K562 (cell line): ENCODE measurements at regions not wholly inside any gene's neighbourhood (a gene's known extent, or its start where the extent isn't known, plus 50 kb on each side); places are given as distances from the start of the nearest gene placed in this dataset.

ENCODE experiments used
- ARID1B ChIP-seq: fragments of 450-650 bp; IDR thresholded peaks from 2 replicates; pipeline ENCODE4 v1.6.1; 2016; ENCODE audit warnings: antibody characterized with exemption, mild to moderate bottlenecking, inconsistent platforms
- BCOR ChIP-seq: fragments of 450-650 bp; IDR thresholded peaks from 2 replicates; pipeline ENCODE4 v1.6.1; 2016
- LEF1 ChIP-seq: fragments of 450-650 bp; IDR thresholded peaks from 2 replicates; pipeline ENCODE4 v1.6.1; 2016; ENCODE audit warnings: mild to moderate bottlenecking
- TF ChIP-seq, protein P1 (sequence below), 2 experiments: fragments of 450-650 bp in 1 of 2; sonication (generic) in 1 of 2; formaldehyde crosslinking in 1 of 2; IDR thresholded peaks; 2 replicates each; pipeline versions ENCODE4 v1.7.1 to v1.9.0; 2016 to 2022; ENCODE audit warnings: inconsistent platforms in 1 of 2, mild to moderate bottlenecking in 1 of 2, missing genetic modification reagents in 1 of 2
- TF ChIP-seq, protein P2 (sequence below): sonication (generic); formaldehyde crosslinking; IDR thresholded peaks from 2 replicates; pipeline ENCODE4 v1.8.1; 2023; ENCODE audit warnings: mild to moderate bottlenecking, missing genetic modification reagents

DNA sequence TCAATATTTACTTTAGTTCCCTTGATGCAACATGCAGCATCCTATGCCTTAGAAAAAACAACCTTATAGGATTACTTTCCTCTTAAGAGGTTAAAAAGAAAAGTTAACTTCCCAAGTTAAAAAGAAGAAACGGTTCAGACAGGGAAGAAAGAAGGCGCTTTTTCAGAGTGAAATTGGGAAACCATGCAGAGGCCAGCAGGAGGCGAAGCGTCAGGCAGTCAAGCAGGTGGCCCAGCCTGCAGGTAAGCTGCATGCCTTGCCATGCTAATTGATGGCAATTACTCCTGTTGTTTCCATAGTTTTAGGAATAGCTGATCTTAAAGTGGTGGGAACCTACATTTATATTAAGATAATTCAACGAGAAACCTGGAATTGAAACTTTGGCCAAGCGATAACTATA, 302.6 kb upstream of the SP4 start (continued):
- TF ChIP-seq, protein P1, sequence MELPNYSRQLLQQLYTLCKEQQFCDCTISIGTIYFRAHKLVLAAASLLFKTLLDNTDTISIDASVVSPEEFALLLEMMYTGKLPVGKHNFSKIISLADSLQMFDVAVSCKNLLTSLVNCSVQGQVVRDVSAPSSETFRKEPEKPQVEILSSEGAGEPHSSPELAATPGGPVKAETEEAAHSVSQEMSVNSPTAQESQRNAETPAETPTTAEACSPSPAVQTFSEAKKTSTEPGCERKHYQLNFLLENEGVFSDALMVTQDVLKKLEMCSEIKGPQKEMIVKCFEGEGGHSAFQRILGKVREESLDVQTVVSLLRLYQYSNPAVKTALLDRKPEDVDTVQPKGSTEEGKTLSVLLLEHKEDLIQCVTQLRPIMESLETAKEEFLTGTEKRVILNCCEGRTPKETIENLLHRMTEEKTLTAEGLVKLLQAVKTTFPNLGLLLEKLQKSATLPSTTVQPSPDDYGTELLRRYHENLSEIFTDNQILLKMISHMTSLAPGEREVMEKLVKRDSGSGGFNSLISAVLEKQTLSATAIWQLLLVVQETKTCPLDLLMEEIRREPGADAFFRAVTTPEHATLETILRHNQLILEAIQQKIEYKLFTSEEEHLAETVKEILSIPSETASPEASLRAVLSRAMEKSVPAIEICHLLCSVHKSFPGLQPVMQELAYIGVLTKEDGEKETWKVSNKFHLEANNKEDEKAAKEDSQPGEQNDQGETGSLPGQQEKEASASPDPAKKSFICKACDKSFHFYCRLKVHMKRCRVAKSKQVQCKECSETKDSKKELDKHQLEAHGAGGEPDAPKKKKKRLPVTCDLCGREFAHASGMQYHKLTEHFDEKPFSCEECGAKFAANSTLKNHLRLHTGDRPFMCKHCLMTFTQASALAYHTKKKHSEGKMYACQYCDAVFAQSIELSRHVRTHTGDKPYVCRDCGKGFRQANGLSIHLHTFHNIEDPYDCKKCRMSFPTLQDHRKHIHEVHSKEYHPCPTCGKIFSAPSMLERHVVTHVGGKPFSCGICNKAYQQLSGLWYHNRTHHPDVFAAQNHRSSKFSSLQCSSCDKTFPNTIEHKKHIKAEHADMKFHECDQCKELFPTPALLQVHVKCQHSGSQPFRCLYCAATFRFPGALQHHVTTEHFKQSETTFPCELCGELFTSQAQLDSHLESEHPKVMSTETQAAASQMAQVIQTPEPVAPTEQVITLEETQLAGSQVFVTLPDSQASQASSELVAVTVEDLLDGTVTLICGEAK (IDR thresholded peaks at IDR 0.05): no peak
- TF ChIP-seq, protein P1 (CRISPR knock-in tag; IDR thresholded peaks at IDR 0.05): no peak
- TF ChIP-seq, protein P2, sequence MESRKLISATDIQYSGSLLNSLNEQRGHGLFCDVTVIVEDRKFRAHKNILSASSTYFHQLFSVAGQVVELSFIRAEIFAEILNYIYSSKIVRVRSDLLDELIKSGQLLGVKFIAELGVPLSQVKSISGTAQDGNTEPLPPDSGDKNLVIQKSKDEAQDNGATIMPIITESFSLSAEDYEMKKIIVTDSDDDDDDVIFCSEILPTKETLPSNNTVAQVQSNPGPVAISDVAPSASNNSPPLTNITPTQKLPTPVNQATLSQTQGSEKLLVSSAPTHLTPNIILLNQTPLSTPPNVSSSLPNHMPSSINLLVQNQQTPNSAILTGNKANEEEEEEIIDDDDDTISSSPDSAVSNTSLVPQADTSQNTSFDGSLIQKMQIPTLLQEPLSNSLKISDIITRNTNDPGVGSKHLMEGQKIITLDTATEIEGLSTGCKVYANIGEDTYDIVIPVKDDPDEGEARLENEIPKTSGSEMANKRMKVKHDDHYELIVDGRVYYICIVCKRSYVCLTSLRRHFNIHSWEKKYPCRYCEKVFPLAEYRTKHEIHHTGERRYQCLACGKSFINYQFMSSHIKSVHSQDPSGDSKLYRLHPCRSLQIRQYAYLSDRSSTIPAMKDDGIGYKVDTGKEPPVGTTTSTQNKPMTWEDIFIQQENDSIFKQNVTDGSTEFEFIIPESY (CRISPR knock-in tag): no peak
- TF ChIP-seq BCOR (no peak), ARID1B (no peak), LEF1 (no peak)
